ENCODE measurements at regions not wholly inside any gene's neighbourhood (a gene's known extent, or its start where the extent isn't known, plus 50 kb on each side); places are given as distances from the start of the nearest gene placed in this dataset.

DNA sequence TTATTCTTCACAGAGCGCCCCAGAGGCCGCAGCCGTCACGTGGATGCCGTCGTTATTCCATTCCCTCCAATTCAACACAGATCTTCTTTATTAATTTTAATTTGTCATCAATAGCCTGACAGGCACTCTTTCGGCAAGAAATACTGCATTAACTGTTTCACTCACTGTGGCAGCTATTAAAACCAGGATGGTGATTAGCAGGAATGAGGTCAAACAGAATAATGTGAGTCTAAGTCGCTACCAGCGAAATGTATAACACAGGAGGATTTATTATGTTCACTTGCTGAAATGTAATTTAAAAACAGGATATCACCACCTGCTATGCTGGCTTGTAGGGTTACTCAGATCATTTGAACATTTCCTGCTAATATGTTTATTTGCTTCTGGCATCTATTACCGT lies 74.2 kb upstream of the MGMT start:
- H3K27ac ChIP-seq: no peak overlapping the region
- H3K36me3 ChIP-seq: no peaks in the 10 kb centered on the region
- no peaks in the 10 kb centered on the region for H3K4me1 ChIP-seq
- no peak overlapping the region for H3K4me3 ChIP-seq
- ATAC-seq: no peak
- no peaks in the 10 kb centered on the region for H3K9me3 ChIP-seq
- H3K27me3 ChIP-seq: no peaks in the 10 kb centered on the region
- DNase-seq: no peak
- WGBS (ENCODE audit: insufficient coverage, low coverage, low lambda C conversion rate, missing lambda C conversion rate): 67% methylated on average over 10 of the region's 10 CpGs
- TF ChIP-seq, protein P1, sequence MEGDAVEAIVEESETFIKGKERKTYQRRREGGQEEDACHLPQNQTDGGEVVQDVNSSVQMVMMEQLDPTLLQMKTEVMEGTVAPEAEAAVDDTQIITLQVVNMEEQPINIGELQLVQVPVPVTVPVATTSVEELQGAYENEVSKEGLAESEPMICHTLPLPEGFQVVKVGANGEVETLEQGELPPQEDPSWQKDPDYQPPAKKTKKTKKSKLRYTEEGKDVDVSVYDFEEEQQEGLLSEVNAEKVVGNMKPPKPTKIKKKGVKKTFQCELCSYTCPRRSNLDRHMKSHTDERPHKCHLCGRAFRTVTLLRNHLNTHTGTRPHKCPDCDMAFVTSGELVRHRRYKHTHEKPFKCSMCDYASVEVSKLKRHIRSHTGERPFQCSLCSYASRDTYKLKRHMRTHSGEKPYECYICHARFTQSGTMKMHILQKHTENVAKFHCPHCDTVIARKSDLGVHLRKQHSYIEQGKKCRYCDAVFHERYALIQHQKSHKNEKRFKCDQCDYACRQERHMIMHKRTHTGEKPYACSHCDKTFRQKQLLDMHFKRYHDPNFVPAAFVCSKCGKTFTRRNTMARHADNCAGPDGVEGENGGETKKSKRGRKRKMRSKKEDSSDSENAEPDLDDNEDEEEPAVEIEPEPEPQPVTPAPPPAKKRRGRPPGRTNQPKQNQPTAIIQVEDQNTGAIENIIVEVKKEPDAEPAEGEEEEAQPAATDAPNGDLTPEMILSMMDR (IDR thresholded peaks at IDR 0.05): no peak
- no peak for TF ChIP-seq POLR2A (IDR thresholded peaks at IDR 0.05)
- intact Hi-C loops (cut with DNase I): no loop called here

DNA sequence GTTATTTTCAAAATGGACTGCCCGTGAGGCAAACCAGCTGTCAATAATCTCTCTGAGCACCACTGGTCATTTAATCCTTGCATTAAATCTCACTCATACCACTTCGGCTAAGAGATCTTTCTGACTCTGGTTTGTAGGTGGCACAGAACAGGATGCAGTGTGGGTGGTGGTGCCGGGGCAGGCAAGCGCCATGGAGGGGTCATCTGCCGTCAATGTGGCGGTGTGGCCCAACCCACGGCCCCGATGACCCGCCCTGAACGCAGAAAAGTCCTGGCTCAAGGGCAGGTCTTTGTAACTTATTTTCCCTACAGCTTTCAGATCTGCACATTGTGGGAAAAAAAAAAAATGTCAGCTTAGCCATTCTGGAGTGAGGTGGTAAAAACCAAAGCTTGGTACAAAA lies 73.2 kb upstream of the MGMT start:
- ATAC-seq: no peak
- no peaks in the 10 kb centered on the region for H3K27me3 ChIP-seq

DNA sequence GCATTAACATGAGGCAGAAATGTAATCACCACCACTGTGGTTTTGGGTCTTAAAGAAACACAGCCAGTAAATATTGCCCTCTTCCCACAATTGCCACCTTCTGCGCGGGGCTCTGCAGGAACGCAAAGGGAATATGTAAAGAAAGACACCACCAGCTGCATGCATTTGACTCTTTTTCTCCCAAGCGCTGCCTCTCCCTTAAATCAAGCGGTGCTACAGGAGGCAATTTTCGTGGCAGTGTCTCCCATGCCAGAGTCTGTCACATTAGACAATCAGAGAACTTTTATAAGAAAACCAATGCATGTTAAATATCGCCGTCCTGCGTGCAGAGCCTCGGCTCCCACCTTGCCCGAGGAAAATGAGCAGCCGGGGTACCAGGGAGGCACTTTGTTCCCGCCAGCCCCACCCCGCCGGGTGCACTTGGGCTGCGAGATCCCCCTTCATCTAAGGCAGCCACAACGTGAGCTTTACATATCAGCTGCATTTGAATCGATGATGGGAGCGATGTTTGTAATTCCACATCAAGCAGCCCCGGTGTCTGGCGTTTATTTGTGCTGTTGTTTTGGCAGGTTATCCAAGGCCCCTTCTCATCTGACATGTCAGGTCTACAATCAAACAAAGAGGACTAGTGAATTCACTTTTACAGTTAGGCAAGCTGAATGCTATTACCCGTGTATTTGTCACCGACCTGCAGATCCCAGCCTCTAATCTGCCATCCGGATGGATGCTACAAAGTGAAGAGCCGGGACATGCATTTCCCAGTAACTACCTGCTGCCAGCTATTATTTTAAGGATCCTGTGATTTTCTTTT lies 72.3 kb upstream of the MGMT start:
- Histone ChIP-seq H3K36me3 (no peaks in the 10 kb centered on the region), H3K27me3 (no peaks in the 10 kb centered on the region), H3K4me1 (no peaks in the 10 kb centered on the region), H3K27ac (no peak overlapping the region), H3K4me3 (no peak overlapping the region), H3K9me3 (no peaks in the 10 kb centered on the region)
- no peak for DNase-seq
- ATAC-seq: no peak
- intact Hi-C loops (cut with DNase I): no loop called here
- 68% methylated on average over 22 of the region's 25 CpGs for WGBS (ENCODE audit: insufficient coverage, low coverage, low lambda C conversion rate, missing lambda C conversion rate)
- TF ChIP-seq, protein P1 (IDR thresholded peaks at IDR 0.05): no peak
- TF ChIP-seq POLR2A (IDR thresholded peaks at IDR 0.05): no peak

More for the DNA sequence above, 73.2 kb upstream of the MGMT start:
- Histone ChIP-seq H3K36me3 (no peaks in the 10 kb centered on the region), H3K9me3 (no peaks in the 10 kb centered on the region), H3K4me1 (no peaks in the 10 kb centered on the region), H3K4me3 (no peak overlapping the region), H3K27ac (no peak overlapping the region)
- intact Hi-C loops (cut with DNase I): no loop called here
- 77% methylated on average over 10 of the region's 10 CpGs for WGBS (ENCODE audit: insufficient coverage, low coverage, low lambda C conversion rate, missing lambda C conversion rate)
- no peak for DNase-seq
- TF ChIP-seq, protein P1 (IDR thresholded peaks at IDR 0.05): no peak
- TF ChIP-seq POLR2A (IDR thresholded peaks at IDR 0.05): no peak

DNA sequence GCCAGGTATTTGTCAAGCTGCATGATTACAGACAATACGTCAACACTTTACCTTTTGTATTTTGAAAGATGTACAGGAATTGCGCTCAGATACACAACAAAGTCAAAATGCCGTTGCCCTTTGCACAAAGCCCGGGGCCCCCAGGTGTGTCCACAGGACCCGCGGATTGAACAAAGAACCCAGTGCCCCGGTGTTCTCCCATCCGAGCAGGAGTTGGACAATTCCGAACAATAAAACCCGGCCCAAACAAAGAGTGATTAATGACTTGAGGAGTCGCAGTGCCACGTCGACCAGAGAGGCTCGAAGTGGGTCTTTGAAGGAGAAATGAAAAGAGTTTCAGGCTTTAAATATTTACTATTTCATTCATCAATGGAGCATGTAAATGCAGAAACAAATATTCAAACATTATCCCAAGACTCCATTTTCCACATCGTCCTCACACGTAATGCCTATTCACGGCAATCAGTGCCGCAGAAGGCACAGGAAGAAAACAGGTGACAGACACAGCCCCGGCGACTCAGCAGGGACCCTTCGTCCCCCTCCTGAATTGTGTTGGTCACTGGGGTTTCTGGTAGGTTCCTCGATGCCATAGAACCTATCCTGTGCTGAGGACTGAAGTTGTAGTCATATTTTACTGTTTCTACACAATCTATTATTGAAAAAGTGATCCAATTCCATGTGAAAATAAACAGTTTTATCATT lies 70.9 kb upstream of the MGMT start:
- H3K9me3 ChIP-seq: no peaks in the 10 kb centered on the region
- WGBS (ENCODE audit: insufficient coverage, low coverage, low lambda C conversion rate, missing lambda C conversion rate): 70% methylated on average over 19 of the region's 22 CpGs
- TF ChIP-seq, protein P1 (IDR thresholded peaks at IDR 0.05): no peak
- no peak for TF ChIP-seq POLR2A (IDR thresholded peaks at IDR 0.05)
- H3K36me3 ChIP-seq: no peaks in the 10 kb centered on the region
- no peaks in the 10 kb centered on the region for H3K4me1 ChIP-seq
- ATAC-seq: no peak
- intact Hi-C loops (cut with DNase I): no loop called here
- no peak overlapping the region for H3K4me3 ChIP-seq
- H3K27ac ChIP-seq: no peak overlapping the region
- no peaks in the 10 kb centered on the region for H3K27me3 ChIP-seq
- DNase-seq: no peak
